ENCODE measurements at regions not wholly inside any gene's neighbourhood (a gene's known extent, or its start where the extent isn't known, plus 50 kb on each side); places are given as distances from the start of the nearest gene placed in this dataset.

- TF ChIP-seq JUN (IDR thresholded peaks at IDR 0.05; ENCODE audit: low read depth, low read length) (no peak), KDM4A (IDR thresholded peaks at IDR 0.05; ENCODE audit: low read depth, low read length, severe bottlenecking) (no peak), HDAC6 (IDR thresholded peaks at IDR 0.05; ENCODE audit: low read depth, low read length) (no peak)
These were observed 211.3 kb downstream of the RERGL start (continued) for GRCh38 chr12:17878714-17879113.

Data from H1 (cell line).